RWPE2 (cell line): ENCODE measurements at regions not wholly inside any gene's neighbourhood (a gene's known extent, or its start where the extent isn't known, plus 50 kb on each side); places are given as distances from the start of the nearest gene placed in this dataset.

Experiments used
- ATAC-seq: fragments of 200-7000 bp; cut with Tn5 transposase; 3 replicates; pipeline ENCODE4 v1.9.1; 2021; ENCODE audit warnings: low read depth
- DNase-seq: peaks from one replicate; pipeline ENCODE4 v3.0.0-alpha.2; 2020; ENCODE audit warnings: low spot score
- H3K27ac ChIP-seq: fragments of 450-650 bp; 2 replicates; pipeline ENCODE4 v1.5.1; 2017; ENCODE audit warnings: mild to moderate bottlenecking; ENCODE audit not compliant: poor library complexity, severe bottlenecking
- H3K27me3 ChIP-seq: fragments of 250-450 bp; sonication (Bioruptor Pico); 2 replicates; pipeline ENCODE4 v1.5.1; 2021; ENCODE audit warnings: mild to moderate bottlenecking, moderate library complexity; ENCODE audit not compliant: insufficient read depth, poor library complexity, severe bottlenecking
- H3K36me3 ChIP-seq: fragments of 250-450 bp; sonication (Bioruptor Pico); 2 replicates; pipeline ENCODE4 v1.5.1; 2020; ENCODE audit warnings: low read depth, mild to moderate bottlenecking, moderate library complexity
- H3K4me1 ChIP-seq: fragments of 250-450 bp; sonication (Bioruptor Pico); 2 replicates; pipeline ENCODE4 v1.5.1; 2021; ENCODE audit warnings: mild to moderate bottlenecking, moderate library complexity; ENCODE audit not compliant: insufficient read depth, poor library complexity, severe bottlenecking
- H3K4me3 ChIP-seq: fragments of 250-450 bp; sonication (Bioruptor Pico); 2 replicates; pipeline ENCODE4 v1.5.1; 2021; ENCODE audit warnings: mild to moderate bottlenecking, moderate library complexity; ENCODE audit not compliant: severe bottlenecking
- H3K9me3 ChIP-seq: fragments of 250-450 bp; sonication (Bioruptor Pico); 2 replicates; pipeline ENCODE4 v1.5.1; 2021; ENCODE audit warnings: mild to moderate bottlenecking, moderate library complexity; ENCODE audit not compliant: severe bottlenecking
- TF ChIP-seq, protein P1 (sequence below): fragments of 450-650 bp; IDR thresholded peaks from one replicate; pipeline ENCODE4 v1.5.1; 2017; ENCODE audit warnings: mild to moderate bottlenecking, moderate library complexity; ENCODE audit not compliant: poor library complexity, severe bottlenecking

DNA sequence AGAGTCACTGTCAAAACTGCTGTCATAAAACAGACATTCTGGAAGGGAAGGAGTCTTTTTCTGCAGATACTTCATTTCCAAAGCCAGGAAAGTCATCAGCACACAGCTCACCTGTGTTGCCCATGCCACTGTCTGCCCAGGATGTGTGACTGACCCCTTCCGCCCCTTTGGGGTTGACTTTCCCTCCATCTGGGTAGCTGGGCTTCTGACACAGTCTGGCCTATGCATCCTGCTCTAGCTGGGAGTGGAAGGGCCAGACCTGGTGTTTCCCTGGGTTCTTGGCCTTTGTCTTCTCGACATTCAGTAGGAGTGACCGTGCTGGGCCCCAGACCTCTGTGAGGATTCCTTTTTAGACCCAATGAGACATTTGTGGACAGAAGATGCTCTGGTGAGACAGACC, 378.9 kb upstream of the NUPR2 start:
- TF ChIP-seq, protein P1, sequence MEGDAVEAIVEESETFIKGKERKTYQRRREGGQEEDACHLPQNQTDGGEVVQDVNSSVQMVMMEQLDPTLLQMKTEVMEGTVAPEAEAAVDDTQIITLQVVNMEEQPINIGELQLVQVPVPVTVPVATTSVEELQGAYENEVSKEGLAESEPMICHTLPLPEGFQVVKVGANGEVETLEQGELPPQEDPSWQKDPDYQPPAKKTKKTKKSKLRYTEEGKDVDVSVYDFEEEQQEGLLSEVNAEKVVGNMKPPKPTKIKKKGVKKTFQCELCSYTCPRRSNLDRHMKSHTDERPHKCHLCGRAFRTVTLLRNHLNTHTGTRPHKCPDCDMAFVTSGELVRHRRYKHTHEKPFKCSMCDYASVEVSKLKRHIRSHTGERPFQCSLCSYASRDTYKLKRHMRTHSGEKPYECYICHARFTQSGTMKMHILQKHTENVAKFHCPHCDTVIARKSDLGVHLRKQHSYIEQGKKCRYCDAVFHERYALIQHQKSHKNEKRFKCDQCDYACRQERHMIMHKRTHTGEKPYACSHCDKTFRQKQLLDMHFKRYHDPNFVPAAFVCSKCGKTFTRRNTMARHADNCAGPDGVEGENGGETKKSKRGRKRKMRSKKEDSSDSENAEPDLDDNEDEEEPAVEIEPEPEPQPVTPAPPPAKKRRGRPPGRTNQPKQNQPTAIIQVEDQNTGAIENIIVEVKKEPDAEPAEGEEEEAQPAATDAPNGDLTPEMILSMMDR, result no peak
- peaks cover 8% of the 10 kb centered on the region for H3K9me3 ChIP-seq
- H3K4me1 ChIP-seq, result no peaks in the 10 kb centered on the region
- H3K27me3 ChIP-seq, result no peaks in the 10 kb centered on the region
- H3K4me3 ChIP-seq, result no peak overlapping the region
- no peaks in the 10 kb centered on the region for H3K36me3 ChIP-seq
- no peak overlapping the region for H3K27ac ChIP-seq
- ATAC-seq (no peak), DNase-seq (no peak)

DNA sequence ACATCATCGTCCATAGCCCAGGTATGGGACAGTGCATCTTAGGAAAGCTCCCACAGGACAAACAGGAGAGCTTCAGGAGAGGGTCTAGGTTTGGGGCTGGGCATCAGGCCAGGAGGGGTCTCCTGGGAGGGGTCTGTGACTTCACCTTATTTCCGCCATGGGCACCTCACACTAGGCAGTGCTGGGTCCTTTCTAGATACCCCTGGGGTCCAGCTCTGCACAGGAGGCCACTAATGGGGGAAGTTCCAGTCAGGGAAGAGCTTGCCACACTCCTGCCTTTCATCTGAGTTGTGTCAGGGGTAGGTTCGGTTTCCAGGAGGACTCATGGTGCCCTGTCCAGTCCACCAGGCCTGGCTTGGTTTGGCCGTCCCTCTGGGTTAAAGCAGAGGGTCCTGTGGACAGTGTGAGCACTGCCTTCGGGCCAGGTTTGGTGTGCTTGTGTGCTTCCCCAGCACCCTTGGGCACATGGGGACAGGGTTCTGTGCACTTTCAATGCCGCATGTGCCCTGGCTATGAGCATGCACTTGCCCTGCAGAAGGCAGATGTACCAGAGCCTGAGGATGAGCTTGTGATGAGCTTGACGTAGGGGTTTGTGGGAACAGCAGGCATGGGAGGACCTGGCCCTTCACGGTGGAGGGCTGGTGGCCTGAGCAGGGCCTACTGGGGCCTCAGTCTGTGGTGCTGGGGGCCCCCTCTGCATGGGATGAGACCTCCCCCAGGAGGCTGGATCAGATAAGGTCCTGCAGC, 377.7 kb upstream of the NUPR2 start:
- ATAC-seq (no peak), DNase-seq (no peak)
- H3K4me1 ChIP-seq, result no peaks in the 10 kb centered on the region
- TF ChIP-seq, protein P1, result no peak
- peaks cover 8% of the 10 kb centered on the region for H3K9me3 ChIP-seq
- H3K36me3 ChIP-seq, result no peaks in the 10 kb centered on the region
- no peaks in the 10 kb centered on the region for H3K27me3 ChIP-seq
- H3K27ac ChIP-seq, result no peak overlapping the region
- no peak overlapping the region for H3K4me3 ChIP-seq

DNA sequence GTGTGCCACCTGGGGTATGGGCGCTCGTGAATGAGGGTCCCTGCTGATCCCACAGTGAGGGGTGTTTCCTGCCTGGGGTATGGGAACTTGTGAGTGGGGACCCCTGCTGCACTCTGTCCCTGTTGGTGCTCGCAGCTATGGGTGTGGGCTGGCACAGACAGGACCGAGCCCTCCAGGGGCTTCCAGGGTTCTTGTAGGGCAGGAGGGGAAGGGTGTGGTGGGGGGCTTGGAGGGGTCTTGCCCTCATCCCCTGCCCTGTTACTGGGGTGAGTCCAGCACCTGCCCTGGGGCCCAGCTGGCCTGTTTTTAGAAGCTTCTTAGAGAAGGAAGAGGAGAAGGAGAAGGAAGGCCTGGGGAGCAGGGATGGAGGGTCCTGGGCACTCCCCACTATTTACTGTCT, 377.0 kb upstream of the NUPR2 start:
- peaks cover 6% of the 10 kb centered on the region for H3K9me3 ChIP-seq
- DNase-seq (no peak), ATAC-seq (no peak)
- H3K27ac ChIP-seq, result no peak overlapping the region
- no peaks in the 10 kb centered on the region for H3K4me1 ChIP-seq
- H3K27me3 ChIP-seq, result no peaks in the 10 kb centered on the region
- no peaks in the 10 kb centered on the region for H3K36me3 ChIP-seq
- TF ChIP-seq, protein P1, result no peak
- no peak overlapping the region for H3K4me3 ChIP-seq

DNA sequence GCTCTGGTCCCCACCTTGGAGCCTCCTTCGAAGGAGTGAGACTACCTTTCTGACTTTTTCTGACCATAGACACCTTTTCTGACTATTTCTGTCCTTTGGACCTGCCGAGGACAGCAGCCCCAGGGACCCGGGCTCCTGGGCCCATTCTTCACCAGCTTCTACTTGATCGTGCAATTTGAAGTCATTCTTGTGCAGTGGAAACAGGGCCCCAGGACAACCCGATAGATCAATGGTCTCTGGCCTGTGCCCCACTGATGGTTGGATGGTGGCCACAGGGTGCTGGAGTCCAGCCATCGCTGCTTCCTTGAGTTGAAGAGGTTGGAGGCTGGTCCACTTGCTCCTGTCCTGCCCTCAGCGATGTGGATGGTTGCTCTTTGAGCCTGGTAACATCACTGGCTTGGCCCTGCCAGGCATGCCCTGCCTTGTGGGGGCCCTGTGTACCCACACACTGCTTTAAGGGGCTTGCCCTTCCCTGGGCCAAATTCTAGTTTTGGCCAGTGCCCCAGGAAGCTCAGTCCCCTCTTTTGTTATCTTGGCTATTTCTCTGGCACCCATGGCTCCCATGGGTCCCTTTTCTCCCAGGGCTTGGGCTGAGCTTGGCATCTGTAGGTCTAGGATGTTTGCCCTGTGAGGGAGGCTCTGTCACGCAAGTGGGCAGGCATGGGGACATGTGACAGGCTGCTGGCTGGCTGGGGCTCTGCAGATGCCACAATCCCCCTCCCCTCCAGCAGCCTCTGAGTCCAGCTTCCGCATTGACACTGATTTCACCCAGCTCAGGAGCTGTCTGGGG, 375.6 kb upstream of the NUPR2 start:
- H3K27ac ChIP-seq, result no peak overlapping the region
- TF ChIP-seq, protein P1, result no peak
- no peaks in the 10 kb centered on the region for H3K27me3 ChIP-seq
- no peaks in the 10 kb centered on the region for H3K4me1 ChIP-seq
- DNase-seq, result no peak
- peaks cover 4% of the 10 kb centered on the region for H3K9me3 ChIP-seq
- no peak for ATAC-seq
- H3K4me3 ChIP-seq, result no peak overlapping the region
- H3K36me3 ChIP-seq, result no peaks in the 10 kb centered on the region
